Left ventricle myocardium inferior (tissue), 1 donor: ENCODE measurements at regions not wholly inside any gene's neighbourhood (a gene's known extent, or its start where the extent isn't known, plus 50 kb on each side); places are given as distances from the start of the nearest gene placed in this dataset.
"Not testable (repeated sequence)": the region's sequence is repeated elsewhere in the genome, so short reads cannot be mapped to it uniquely, and the experiment has no call there.

ENCODE experiments used
- DNase-seq: peaks from one replicate; pipeline ENCODE4 v3.0.0-alpha.2; 2020
- H3K27ac ChIP-seq: fragments of 200-600 bp; replicated peaks from 2 replicates; pipeline ENCODE4 v1.8.0; 2021
- H3K27me3 ChIP-seq: fragments of 200-600 bp; 2 replicates; pipeline ENCODE4 v1.8.0; 2021; ENCODE audit warnings: low read depth
- H3K36me3 ChIP-seq: fragments of 200-600 bp; 2 replicates; pipeline ENCODE4 v1.8.0; 2021
- H3K4me1 ChIP-seq: fragments of 200-600 bp; 2 replicates; pipeline ENCODE4 v1.8.0; 2021
- H3K4me3 ChIP-seq: fragments of 200-600 bp; 2 replicates; pipeline ENCODE4 v1.8.0; 2021; ENCODE audit warnings: mild to moderate bottlenecking, moderate library complexity
- H3K9me3 ChIP-seq: fragments of 200-600 bp; replicated peaks from 2 replicates; pipeline ENCODE4 v1.8.0; 2021
- intact Hi-C: fragments of 100-400 bp; cut with micrococcal nuclease; formaldehyde crosslinking; loops from one replicate; pipeline ENCODE4 v1.11.0; 2022
- donor health status: DM: no; HTN: yes; CAD: no; lungs with severe emphysema.

DNA sequence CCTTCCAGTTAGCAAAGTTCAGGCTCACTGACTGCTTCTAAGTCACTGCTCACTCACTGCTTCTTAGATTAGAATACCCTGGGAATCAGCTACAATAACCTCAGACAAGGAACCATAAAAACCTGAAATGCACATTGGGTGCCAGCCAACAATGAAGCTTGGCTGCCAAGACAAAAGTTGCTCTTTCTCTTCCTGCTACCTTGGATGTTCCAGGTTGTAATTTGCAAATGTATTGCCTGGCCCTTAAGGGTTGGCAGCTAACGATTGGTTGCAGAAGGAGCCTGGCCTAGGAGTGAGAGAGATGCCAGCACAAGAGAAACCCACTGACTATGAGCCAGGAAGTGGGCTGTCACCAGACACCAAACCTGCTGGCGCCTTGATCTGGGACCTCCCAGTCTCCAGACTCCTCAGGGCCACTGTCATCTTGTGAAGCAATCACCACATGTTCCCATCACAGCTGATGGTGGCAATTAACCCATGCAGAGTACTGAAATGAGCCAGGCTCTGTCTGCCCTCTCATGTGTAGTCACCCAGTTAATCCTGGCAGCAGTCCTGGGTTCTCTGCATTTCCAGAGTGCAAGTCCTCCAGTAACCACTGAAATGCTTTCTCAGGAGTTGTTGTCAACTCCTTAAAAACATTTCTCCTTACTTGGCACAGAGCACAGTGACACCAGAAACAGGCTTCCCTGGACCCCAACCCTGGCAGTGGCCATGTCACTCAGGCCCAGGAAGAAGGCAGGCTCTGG, 240.3 kb upstream of the NPAP1 start:
- H3K4me1 ChIP-seq, H3K27ac ChIP-seq, H3K4me3 ChIP-seq, DNase-seq, H3K36me3 ChIP-seq, H3K27me3 ChIP-seq, H3K9me3 ChIP-seq, intact Hi-C loops: not testable (repeated sequence)

DNA sequence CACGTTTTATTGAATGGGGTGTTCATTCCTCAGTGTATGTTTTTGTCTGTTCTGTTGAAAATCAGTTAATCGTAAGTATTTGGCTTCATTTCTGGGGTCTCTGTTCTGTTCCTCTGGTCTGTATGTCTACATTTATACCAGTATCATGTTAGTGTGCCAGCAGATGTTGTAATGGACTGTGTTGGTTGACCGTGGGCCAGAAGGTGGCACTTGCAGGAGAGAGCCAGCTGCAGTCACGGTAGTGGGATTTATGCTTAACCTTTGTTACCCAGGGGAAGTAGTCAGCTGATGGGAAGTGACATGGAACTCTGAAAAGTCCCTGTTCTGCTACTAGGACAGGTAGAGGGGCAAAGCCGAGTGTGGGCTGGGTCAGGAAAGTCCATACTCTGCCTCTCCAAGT, 238.3 kb upstream of the NPAP1 start:
- H3K27ac ChIP-seq, H3K4me1 ChIP-seq, intact Hi-C loops, H3K9me3 ChIP-seq, H3K27me3 ChIP-seq, DNase-seq, H3K36me3 ChIP-seq, H3K4me3 ChIP-seq: not testable (repeated sequence)

DNA sequence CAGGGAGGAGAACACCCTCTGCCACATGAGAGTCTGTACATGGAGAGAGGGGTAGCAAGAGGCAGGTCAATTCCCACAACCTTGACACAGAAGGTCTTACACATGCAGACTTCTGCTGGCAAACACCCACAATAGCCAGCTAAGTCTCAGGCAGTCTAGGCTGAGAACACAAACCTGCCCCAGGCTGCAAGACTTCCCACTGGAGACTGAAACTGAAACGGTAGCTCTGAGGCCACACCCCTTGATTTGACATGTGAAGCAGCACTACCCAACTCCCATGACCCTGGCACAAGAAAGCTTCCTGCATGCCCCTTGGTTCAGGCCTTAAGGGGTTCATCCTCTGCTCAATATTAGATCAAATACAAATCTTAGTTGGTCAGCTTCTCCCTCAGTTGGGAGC, 237.8 kb upstream of the NPAP1 start:
- H3K36me3 ChIP-seq, intact Hi-C loops, H3K27me3 ChIP-seq, H3K4me1 ChIP-seq, DNase-seq, H3K9me3 ChIP-seq, H3K27ac ChIP-seq, H3K4me3 ChIP-seq: not testable (repeated sequence)

DNA sequence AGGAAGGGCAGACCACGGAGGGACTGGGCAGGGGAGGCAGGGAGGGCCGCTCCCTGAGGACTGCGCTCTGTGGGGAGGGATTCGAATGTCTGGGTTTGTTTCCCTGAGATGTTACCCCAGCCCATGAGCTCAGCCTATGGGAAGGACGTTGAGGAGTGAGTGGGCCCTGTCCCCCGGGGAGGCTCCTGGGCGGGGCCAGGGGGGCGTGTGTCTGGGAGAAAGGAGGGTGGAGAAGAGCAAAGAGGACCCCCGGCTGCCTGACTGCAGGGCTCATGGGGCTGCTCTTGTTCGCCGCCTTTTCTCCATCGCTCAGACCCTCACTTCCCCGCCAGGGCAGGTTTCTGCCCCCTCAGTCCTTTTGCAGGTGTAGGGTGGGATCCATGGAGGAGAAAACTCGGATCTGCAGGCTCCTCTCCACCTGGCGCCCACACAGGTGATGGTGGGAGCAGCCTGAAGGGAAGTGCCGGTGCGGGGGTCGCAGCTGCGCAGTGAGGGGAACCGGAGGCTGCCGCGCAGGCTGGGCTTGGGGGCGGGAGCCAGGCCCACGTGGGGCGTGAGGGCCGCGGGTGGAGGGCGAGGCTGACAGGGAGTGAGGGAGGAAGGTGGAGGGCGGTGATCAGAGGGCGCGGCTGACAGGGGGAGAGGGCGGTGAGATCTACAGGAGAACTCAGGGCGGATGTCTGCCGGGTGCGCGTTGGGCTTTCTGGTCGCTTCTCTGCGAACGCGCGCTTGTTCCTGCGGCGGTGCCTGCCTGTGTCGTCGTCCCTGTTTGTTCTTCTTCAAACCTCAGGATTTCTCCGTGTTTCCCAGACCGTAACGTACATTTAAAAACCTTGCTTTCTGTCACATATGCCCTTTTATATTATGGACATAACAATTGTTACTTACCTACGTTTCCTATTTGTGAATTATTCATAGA, 198.2 kb upstream of the NPAP1 start:
- H3K4me1 ChIP-seq, DNase-seq, H3K4me3 ChIP-seq, intact Hi-C loops, H3K27me3 ChIP-seq, H3K9me3 ChIP-seq, H3K27ac ChIP-seq, H3K36me3 ChIP-seq: not testable (repeated sequence)

DNA sequence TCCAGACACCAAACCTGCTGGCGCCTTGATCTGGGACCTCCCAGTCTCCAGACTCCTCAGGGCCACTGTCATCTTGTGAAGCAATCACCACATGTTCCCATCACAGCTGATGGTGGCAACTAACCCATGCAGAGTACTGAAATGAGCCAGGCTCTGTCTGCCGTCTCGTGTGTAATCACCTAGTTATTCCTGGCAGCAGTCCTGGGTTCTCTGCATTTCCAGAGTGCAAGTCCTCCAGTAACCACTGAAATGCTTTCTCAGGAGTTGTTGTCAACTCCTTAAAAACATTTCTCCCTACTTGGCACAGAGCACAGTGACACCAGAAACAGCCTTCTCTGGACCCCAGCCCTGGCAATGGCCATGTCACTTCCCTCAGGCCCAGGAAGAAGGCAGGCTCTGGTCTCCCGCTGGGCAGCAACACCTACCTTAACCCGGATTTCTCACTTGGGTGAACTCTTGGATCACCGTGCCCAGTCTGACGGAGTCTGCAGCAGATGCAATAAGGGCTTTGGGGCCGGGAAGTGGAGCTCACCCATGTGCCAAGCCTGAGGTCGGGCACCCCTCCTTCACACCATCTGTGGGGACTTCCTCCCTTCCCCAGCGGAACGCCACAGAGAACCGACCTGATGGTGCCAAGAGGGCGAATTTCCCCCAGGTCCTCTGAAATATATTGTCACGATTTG, 189.5 kb upstream of the NPAP1 start:
- H3K9me3 ChIP-seq, H3K27me3 ChIP-seq, intact Hi-C loops, H3K4me1 ChIP-seq, H3K27ac ChIP-seq, DNase-seq, H3K4me3 ChIP-seq, H3K36me3 ChIP-seq: not testable (repeated sequence)

DNA sequence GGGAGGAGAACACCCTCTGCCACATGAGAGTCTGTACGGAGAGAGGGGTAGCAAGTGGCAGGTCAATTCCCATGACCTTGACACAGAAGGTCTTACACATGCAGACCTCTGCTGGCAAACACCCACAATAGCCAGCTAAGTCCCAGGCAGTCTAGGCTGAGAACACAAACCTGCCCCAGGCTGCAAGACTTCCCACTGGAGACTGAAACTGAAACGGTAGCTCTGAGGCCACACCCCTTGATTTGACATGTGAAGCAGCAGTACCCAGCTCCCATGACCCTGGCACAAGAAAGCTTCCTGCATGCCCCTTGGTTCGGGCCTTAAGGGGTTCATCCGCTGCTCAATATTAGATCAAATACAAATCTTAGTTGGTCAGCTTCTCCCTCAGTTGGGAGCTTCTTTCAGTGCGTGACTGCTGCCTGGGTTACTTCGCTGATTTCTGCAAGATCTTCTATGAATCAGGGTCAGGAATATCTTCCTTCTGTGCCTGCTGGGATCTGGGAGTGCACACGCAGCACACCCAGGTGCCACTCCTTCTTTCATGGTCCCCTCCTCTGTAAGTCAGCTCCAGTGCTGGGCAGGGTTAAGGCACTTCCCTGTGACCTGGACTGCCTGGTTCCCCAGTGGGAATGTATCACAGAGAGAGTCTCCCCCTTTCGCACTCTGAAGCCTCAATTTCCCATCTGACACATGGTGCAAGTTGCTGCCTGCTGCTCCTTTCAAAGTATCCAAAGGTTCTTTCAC, 187.2 kb upstream of the NPAP1 start:
- H3K4me3 ChIP-seq, H3K36me3 ChIP-seq, H3K4me1 ChIP-seq, H3K27ac ChIP-seq, DNase-seq, H3K27me3 ChIP-seq, intact Hi-C loops: not testable (repeated sequence)
- peaks cover 12% of the 10 kb centered on the region for H3K9me3 ChIP-seq

DNA sequence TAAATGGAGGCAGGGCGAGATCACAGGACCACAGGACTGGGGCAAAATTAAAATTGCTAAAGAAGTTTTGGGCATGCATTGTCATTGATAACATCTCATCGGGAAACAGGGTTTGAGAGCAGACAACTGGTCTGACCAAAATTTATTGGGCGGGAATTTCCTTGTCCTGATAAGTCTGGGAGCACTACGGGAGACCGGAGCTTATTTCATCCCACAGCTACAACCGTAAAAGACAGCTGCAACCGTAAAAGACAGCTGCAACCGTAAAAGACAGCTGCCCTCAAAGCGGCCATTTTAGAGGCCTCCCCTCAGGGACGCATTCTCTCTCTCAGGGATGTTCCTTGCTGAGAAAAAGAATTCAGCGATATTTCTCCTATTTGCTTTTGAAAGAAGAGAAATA, 170.4 kb upstream of the NPAP1 start:
- DNase-seq, intact Hi-C loops, H3K27me3 ChIP-seq, H3K4me1 ChIP-seq, H3K9me3 ChIP-seq, H3K36me3 ChIP-seq, H3K27ac ChIP-seq, H3K4me3 ChIP-seq: not testable (repeated sequence)

DNA sequence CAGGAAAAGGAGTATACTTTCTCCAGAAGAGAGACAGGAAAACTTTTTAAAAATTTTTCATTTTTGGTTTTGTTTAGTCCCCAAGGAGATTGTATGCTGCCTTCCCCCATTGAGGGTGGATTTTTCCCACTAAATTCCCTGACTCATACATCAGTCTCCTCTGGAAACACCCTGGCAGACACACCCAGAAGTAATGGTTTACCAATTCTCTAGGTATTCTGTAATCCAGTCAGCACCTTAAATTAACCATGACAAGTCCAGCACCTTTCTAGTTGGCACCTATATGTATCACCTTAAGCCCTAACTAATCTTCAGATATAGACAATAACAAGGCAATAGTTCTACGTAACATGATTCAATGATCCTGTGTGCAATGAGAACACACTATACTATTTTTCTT, 165.9 kb upstream of the NPAP1 start:
- H3K36me3 ChIP-seq, H3K4me3 ChIP-seq, H3K9me3 ChIP-seq, H3K27ac ChIP-seq, intact Hi-C loops, H3K4me1 ChIP-seq, H3K27me3 ChIP-seq, DNase-seq: not testable (repeated sequence)

DNA sequence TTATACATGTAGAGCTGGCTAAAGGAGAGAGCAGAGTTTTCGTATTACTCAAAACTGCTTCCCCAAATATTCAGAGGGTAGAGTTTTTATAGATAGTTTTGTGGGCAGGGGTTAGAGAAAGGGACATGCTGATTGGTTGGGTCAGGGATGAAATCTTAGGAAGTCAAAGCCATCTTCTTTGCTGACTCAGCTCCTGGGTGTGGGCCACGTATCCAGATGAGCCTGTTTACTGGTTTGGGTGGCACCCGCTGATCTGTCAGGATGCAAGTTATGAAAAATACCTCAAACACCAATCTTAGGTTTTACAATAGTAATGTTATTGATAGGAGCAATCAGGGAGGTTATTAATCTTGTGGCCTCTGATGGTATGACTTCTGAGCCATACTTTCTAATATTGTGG, 164.0 kb upstream of the NPAP1 start:
- H3K27ac ChIP-seq, intact Hi-C loops, H3K4me3 ChIP-seq, H3K9me3 ChIP-seq, H3K4me1 ChIP-seq, DNase-seq, H3K27me3 ChIP-seq, H3K36me3 ChIP-seq: not testable (repeated sequence)

DNA sequence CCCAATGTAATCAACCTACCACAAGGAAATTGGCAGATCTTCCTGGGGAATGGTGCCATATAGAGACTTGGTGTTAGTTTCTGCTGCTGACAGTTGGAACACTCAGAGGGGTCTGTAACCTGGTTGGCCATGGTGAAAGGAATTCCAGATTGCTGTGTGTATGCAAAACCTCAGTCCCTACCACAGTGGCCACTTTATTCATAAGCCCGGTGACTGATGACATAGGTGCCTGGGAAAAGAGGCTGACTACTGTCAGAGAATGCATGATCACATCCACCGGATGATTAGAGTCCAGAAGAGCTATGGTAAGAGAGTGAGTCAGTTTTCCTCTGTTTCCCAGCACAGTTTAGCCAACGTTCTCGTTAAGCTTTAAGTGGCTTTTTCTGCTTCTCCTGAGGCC, 156.8 kb upstream of the NPAP1 start:
- H3K27ac ChIP-seq, H3K36me3 ChIP-seq, H3K4me3 ChIP-seq, DNase-seq, intact Hi-C loops, H3K9me3 ChIP-seq, H3K27me3 ChIP-seq, H3K4me1 ChIP-seq: not testable (repeated sequence)

DNA sequence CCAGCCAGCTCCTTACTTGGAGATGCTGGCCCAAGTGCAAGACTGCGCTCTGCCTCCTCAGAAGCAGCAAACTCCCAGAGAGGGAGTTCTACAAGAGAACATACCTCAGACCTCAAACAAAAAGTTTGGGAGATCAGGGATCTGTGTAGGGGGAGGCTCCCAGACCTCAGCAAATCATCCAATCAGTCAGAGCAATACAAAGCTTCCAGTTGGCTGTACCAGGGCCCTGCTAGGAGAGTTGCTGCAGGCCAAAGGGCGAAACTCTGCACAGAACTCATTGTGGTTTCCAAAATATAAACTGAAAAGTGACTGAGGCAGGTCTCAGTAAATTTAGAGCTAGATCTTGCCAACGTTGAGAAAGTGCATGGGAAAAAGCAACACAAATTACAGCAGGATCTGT, 144.3 kb upstream of the NPAP1 start:
- not testable (repeated sequence) for DNase-seq, H3K4me3 ChIP-seq

DNA sequence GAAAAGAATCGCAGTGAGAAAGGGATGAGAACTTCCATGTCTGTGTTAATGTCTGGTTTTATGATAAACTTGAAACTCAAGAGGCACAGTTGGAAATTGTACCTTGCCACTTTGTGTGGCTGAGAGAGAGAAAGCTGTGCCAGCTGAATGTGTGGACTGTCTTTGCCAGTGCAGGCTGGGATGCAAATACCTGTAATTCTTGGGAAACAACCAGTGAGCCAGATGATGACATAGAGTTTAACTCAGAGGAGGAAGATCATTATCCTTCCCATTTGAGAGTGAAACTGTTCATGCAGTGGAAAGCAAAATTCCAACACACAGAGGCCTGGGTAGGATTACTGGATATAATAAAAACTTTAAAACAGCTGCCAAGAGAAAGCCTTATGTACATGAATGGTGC, 141.5 kb upstream of the NPAP1 start:
- H3K4me1 ChIP-seq, H3K27ac ChIP-seq, H3K27me3 ChIP-seq, intact Hi-C loops, DNase-seq, H3K9me3 ChIP-seq, H3K36me3 ChIP-seq, H3K4me3 ChIP-seq: not testable (repeated sequence)

More for the DNA sequence above, 144.3 kb upstream of the NPAP1 start:
- H3K27ac ChIP-seq, H3K27me3 ChIP-seq, H3K9me3 ChIP-seq, intact Hi-C loops, H3K4me1 ChIP-seq, H3K36me3 ChIP-seq: not testable (repeated sequence)

DNA sequence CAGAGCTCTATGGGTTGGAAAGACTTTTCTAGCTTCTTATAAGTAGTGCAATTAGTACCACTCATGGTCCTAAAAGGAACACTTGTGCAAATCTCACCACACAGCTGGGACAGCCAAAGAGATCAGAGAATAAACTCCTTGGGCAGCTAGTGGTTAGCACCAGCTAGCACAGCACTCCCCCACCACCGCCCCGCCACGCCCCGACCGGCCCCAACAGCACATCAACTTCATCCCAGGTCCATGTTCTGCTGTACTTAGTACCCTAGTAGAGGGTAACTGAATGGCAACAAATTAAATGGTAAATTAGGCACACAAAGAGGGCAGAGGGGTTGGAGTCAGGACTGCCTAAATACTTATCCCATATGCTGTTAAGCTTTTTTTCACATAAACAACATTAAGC, 118.3 kb upstream of the NPAP1 start:
- H3K9me3 ChIP-seq, DNase-seq, H3K36me3 ChIP-seq, H3K27ac ChIP-seq, H3K4me3 ChIP-seq, H3K27me3 ChIP-seq, H3K4me1 ChIP-seq, intact Hi-C loops: not testable (repeated sequence)
